Activated CD8-positive, alpha-beta memory T cell treated with anti-CD3 and anti-CD28 coated beads for 1 hour (primary cell): ENCODE measurements at regions not wholly inside any gene's neighbourhood (a gene's known extent, or its start where the extent isn't known, plus 50 kb on each side); places are given as distances from the start of the nearest gene placed in this dataset.

ENCODE experiments used
- DNase-seq, 2 donors: peaks; one replicate each; pipeline ENCODE4 v3.0.0-alpha.2; 2020; ENCODE audit warnings: low read depth in 1 of 2; ENCODE audit errors: extremely low read depth in 1 of 2

DNA sequence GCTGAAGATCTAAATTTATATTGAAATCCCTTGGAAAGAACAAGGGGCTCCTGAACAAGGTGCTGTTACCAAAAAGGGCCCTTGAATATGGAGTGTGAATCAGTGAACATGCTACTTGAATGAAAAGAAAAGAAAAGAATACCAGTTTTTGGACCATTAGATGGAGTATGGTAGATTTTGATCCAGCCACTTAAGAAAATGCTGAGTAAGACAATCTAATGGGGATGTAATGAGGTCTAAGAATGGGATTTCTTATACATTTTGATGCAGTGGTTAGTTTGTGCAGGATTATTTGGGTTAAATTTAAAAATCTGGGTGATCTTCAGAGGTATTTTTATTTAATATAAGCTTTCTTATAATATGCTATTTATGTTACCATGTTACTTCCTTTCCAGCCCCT lies 2003.0 kb upstream of the LRRTM1 start:
- no peak for DNase-seq

DNA sequence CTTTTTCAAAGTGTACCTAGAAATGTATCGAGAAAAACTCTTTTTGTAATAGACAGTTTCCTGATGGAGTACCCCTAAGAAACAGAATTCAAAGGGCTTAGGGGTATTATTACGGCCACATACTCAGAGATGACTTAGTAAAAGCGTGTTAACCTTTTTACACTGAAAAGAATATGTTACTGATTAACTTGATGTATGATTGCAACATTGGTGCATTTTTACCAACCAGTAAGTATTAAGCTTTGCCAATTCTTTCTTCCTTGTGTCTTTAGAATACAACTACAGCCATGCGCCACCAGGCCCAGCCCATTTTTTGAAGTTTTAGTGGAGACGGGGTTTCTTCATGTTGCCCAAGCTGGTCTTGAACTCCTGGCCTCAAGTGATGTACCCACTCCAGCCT lies 1997.0 kb upstream of the LRRTM1 start:
- no peak for DNase-seq

- no peak for DNase-seq
Measured at GRCh38 chr2:82289446-82289845, 1984.9 kb upstream of the LRRTM1 start.

GRCh38 chr2:82283075-82283474 lies 1978.5 kb upstream of the LRRTM1 start:
- DNase-seq = no peak

- no peak for DNase-seq
Measured at GRCh38 chr2:82282111-82282882, 1977.7 kb upstream of the LRRTM1 start.

DNA sequence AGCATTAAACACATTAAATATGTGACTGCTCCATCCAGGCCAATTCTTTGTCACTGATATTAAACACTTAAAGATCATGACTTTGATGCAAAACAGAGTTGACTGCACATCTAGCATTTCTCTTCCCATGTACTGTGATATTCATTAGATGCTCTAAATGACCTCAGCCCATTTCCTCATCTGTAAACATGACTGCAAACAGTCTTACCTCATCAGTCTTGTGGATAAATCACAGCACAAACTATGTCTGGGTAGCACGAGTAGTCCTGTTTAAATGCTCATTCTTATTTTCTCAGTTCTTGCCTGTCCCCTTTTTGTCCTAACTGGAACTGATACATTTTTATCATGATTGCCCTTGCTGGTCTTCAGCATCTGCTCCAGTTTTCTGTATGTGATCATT lies 1974.8 kb upstream of the LRRTM1 start:
- no peak for DNase-seq

GRCh38 chr2:82278416-82278815 lies 1973.9 kb upstream of the LRRTM1 start:
- no peak for DNase-seq

DNA sequence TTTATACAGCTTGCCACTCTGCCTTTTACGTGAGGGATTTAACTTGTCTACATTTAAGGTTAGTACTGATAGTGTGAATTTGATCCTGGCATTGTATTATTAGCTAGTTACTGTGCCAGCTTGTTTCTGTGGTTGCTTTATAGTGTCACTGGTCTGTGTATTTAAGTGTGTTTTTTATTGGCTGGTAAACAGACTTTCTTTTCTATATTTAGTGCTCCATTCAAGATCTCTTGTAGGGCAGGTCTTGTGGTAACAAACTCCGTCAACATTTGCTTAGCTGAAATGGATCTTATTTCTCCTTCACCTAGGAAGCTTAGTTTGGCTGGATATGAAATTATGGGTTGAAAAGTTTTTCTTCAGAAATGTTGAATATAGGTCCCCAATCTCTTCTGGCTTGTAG lies 1971.0 kb upstream of the LRRTM1 start:
- DNase-seq = no peak

DNA sequence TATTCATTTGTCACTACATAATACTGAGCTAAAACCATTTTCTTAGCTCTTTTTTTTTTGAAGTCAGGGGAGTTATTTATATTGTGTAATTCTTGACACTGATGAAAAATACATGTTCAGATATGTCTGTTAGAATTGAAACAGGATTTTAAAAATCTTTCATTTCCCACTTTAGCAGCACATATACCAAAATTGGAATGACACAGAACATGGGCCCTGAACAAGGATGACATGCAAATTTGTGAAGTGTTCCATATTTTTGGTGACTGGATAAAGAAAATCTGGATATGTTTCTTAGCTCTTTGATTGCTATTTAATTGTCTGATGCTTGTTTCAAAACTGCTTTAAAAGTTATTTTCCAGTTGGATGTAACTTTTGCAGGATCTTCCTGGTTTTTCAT lies 1963.9 kb upstream of the LRRTM1 start:
- no peak for DNase-seq

- DNase-seq = no peak
Measured at GRCh38 chr2:82260521-82260920, 1956.0 kb upstream of the LRRTM1 start.

GRCh38 chr2:82259551-82259950 lies 1955.0 kb upstream of the LRRTM1 start:
- no peak for DNase-seq

DNA sequence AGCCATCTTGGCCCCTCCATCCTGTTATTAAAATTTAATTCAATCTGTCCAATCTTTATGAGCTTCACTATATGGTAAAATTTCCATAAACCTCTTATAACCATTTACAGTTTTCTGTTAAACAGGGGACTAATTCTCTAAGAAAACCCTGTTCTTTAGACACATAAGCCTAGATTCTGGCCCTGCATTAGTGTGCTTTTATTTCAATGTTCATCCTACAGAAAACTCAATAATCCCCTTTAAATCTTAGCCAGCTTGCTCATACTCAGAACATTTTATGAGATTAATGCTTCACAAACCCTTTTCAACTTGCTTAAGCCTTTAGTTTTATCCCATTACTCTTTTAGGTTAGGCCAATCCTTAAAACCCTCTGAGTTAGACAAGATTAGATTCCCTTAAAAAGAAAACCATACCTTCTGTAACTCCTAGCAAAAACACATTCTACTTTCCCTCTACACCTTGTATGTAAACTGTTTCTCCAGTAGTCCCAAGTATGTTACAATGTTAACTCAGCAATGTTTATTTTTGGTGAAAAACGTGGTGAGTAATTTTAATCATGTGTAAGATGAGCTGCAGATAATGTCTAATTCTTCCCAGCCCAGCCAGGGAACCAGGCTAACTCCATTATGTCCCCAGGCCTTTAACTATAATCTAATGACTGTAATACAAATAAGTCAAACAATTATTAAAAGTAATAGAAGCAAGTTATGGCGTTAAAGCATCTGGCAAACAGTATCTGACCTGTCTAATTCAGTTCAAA lies 1953.4 kb upstream of the LRRTM1 start:
- DNase-seq = no peak

GRCh38 chr2:82256983-82257632 lies 1952.6 kb upstream of the LRRTM1 start:
- no peak for DNase-seq

DNA sequence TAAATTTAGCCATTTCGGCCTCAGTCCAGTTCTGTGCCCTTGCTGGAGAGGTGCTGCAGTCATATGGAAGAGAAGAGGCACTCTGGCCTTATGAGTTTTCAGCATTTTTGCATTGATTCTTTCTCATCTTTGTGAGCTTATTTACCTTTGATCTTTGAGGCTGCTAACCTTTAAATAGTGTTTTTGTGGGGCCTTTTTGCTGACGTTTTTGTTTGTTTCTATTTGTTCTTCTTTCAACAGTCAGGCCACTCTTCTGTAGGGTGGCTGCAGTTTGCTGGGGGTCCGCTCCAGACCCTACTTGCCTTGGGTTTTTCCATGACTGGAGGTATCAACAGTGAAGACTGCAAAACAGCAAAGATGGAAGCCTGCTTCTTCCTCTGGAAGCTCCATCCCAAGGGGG lies 1951.7 kb upstream of the LRRTM1 start:
- DNase-seq = no peak

- DNase-seq = no peak
Measured at GRCh38 chr2:82254728-82255127, 1950.2 kb upstream of the LRRTM1 start.

DNA sequence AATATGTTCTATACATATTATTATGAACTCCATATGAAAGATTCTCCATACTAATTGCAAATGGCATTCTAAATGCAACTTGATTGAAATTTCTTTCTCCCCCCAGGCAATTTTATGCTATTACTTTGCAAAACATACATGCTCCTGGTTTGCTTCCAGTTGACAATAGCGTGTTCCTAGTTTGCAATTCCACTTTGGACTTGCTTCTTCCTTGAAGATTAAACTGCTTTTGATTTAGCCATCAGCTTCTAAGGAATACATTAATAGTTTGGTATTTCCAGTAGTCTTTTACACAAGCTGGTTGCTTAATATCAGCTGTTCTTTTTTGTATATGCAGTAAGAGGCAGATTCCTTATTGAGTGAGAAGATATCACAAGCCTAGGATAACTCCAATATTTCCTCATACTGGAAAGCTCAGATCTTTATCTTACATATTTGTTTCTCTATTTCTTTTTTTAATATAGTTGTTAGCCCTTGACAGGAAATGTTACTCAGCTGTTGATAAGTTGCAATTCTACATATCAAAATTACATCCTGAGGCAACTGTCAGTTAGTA lies 1941.7 kb upstream of the LRRTM1 start:
- no peak for DNase-seq

DNA sequence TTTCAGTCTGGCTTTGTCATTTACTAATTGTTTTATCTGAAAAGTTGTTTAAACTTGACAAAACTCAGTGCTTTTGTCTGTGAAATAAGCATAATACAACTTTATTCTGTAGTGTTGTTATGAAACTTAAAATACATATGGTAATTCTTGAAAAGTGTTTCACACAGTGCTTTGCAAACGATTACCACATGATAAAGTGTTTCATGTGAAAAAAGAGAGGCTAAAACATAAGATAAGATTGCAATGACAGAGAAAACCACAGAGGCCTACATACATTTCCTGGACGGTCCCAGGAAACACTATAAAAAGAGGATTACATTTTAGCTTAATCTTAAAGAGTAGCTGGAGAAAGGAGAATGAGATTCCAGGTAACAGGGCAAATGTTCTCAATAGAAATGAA lies 1934.6 kb upstream of the LRRTM1 start:
- no peak for DNase-seq

DNA sequence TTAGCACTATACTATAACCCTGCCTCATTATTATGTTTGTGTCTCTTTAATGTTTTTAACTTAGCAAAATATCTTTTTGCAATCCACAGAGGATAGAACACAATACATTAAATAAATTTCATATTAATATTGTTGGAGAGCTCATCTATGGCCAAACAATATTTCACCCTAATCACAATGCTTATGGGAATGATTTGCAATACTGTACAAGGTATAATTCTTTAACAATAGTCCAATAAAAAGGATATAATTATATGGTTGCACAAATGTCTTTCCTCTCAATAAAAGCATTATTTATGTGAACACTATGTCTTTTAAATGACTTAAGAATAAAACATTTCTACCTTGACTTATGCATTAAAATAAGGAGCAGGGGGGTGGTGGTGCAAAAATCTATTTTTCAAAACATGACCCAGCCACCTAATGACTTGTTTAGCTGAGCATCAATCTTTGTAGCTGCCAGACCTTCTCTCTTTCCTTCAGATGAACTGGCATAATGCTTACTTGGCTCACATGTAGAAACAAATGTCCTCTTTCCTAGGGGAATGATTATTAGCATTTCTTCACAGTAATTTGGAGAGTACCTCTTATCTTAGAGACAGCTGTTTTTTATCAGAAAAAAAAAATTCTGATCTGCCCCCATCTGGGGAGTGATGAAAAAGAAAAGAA lies 1933.6 kb upstream of the LRRTM1 start:
- DNase-seq = no peak

GRCh38 chr2:82234283-82234874 lies 1929.8 kb upstream of the LRRTM1 start:
- DNase-seq = no peak

DNA sequence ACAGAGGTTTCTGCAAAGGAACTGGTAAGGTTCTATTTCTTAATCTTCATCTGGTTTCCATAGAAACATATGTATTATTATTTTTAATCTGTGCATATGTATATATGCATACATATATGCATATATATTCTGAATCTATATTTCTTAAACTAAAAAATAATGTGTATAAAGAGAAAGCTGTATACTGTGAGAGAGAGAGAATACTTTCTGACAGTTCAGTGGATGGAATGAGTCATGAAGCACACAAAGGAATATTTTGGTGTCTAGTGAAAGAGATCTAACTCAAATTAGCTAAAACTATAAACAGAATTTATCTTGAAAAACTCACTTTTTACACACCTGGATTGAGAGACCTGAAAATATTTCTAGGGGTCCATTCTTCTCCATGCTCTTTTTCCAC lies 1929.3 kb upstream of the LRRTM1 start:
- DNase-seq = no peak

DNA sequence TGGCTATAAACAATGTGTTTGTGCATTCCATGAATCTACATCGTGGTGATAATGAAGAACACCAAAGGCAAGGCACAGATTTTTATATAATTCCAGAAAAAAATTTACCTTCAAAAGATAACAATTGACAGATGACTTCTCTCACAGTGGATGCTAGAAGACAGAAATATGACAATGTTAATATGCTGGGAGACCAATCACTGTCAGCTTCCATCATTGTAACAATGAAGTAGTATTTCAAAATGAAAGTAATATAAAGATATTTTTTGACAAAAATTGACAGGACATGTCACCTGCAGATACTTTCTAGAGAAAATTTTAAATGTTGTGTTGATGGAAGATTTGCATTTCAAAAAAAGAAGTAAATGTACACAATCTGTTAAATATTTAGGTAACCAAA lies 1925.9 kb upstream of the LRRTM1 start:
- no peak for DNase-seq
